ENCODE measurements at regions not wholly inside any gene's neighbourhood (a gene's known extent, or its start where the extent isn't known, plus 50 kb on each side); places are given as distances from the start of the nearest gene placed in this dataset.
"Not testable (repeated sequence)": the region's sequence is repeated elsewhere in the genome, so short reads cannot be mapped to it uniquely, and the experiment has no call there.

DNA sequence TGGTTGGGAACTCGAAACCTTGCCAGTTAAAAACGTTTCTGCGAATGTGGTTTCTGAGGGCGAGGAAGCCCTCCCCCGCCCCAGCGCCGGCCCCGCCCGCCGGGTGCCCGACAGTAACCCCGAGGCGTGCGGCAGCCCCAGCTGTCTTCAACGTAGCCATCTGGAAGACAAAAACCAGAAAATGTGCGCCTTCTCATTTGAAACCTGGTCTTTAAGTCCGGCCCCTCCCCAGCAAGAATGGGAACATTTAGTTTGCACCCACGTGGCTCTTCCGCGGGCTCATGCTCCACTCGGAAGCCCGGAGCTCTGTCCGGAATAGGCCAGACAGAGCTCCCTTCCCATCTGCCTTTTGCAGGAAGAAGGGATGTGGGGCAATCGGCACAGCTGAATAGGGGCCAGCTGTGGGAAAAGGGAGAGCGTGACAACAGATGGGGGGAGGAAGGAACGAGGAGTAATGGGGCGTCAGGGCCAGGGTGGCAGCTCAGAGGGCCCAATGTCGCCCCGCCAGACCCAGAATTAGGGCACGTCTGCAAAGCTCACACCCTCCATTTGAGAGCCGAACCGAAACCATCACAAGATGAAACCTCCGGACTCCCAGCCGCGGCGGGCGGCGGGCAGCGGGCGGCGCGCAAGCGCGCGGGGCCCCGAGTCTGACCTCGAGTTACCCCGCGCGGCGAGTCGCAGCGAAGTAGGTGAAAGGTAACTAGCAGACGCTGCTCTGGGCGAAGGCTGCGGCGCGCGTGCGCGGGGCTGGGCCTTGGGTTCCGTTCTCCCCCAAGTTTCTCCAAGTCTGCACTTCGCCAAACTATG is 63.4 kb upstream of the ABCA1 start:
- Histone ChIP-seq H3K9me3 (no peaks in the 10 kb centered on the region), H3K4me1 (peaks cover 8 to 11% of the 10 kb centered on the region in 2 donors), H3K27me3 (no peaks in the 10 kb centered on the region), H3K4me3 (peak overlapping the region; percentile 52 to 68), H3K27ac (peak overlapping the region; percentile 93), H3K36me3 (no peaks in the 10 kb centered on the region)
- TF ChIP-seq, protein P1, sequence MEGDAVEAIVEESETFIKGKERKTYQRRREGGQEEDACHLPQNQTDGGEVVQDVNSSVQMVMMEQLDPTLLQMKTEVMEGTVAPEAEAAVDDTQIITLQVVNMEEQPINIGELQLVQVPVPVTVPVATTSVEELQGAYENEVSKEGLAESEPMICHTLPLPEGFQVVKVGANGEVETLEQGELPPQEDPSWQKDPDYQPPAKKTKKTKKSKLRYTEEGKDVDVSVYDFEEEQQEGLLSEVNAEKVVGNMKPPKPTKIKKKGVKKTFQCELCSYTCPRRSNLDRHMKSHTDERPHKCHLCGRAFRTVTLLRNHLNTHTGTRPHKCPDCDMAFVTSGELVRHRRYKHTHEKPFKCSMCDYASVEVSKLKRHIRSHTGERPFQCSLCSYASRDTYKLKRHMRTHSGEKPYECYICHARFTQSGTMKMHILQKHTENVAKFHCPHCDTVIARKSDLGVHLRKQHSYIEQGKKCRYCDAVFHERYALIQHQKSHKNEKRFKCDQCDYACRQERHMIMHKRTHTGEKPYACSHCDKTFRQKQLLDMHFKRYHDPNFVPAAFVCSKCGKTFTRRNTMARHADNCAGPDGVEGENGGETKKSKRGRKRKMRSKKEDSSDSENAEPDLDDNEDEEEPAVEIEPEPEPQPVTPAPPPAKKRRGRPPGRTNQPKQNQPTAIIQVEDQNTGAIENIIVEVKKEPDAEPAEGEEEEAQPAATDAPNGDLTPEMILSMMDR (IDR thresholded peaks at IDR 0.05): peak in 1 of 4 experiments; percentile 4
- TF ChIP-seq POLR2A (IDR thresholded peaks at IDR 0.05): peak; percentile 15 to 66
- intact Hi-C loops (cut with DNase I; ENCODE audit: low total_unique reads): no loop called here
- peak; percentile 93 for DNase-seq

DNA sequence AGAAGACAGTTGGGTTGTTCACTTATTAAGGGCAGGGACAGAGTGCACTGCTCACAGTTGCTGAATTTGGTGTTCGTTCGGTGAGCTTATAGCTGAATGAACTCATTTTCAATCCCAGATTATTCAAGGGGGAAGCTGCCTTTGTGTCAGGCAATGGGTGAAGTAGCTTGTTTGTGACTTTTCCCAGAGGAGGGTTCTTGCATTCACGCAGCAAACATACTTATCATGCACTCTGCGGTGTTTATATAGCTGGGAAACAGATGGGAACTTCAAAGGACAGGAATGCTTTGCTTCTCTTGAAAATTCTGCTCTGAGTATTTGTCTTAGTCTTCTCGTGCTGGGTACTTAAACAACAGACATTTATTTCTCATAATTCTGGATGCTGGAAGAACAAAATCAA is 64.7 kb upstream of the ABCA1 start:
- Histone ChIP-seq H3K27ac (peak overlapping the region; percentile 93), H3K27me3 (no peaks in the 10 kb centered on the region), H3K4me3 (no peak overlapping the region), H3K36me3 (no peaks in the 10 kb centered on the region), H3K9me3 (no peaks in the 10 kb centered on the region), H3K4me1 (peaks cover 8 to 11% of the 10 kb centered on the region in 2 donors)
- TF ChIP-seq, protein P1 (IDR thresholded peaks at IDR 0.05): no peak
- TF ChIP-seq POLR2A (IDR thresholded peaks at IDR 0.05): no peak
- DNase-seq: no peak
- intact Hi-C loops (cut with DNase I; ENCODE audit: low total_unique reads): no loop called here

DNA sequence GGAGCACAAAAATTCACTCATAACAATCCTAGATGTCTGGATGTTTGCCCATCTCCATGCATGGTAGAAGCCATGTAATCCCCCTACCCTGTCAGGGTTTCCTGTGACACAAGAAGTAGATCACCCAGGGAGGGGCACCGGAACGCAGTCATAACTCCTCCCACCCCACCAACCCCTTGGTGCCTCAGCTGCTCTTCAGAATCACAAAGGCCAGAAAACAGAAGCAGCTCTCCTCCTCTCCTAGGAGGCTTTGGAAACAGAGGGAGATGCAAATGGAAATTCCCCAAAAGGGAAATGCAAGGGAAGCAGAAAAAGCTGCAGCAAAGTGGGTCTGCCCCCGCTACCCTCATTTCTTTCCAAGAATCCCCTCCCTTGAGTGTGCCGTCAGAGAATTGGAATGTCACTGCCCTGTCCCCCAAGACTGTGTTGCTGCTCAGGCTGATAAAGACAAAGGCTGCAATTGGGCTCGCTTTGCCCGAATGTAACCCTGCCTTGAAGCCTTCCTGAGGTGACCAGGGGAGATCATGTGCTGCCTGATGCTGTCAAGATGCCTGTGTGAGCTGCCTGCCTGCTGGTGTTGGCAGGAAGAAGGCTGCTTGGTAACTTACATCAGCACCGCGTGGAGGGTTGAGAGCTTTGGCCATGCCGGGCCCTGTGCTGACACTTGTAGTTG is 65.5 kb upstream of the ABCA1 start:
- H3K4me3 ChIP-seq: no peak overlapping the region
- no peaks in the 10 kb centered on the region for H3K9me3 ChIP-seq
- H3K4me1 ChIP-seq: peaks cover 8 to 11% of the 10 kb centered on the region in 2 donors
- peak; percentile 67 to 83 for DNase-seq
- H3K36me3 ChIP-seq: no peaks in the 10 kb centered on the region
- TF ChIP-seq POLR2A (IDR thresholded peaks at IDR 0.05): no peak
- peak overlapping the region; percentile 93 for H3K27ac ChIP-seq
- intact Hi-C loops (cut with DNase I; ENCODE audit: low total_unique reads): no loop called here
- no peaks in the 10 kb centered on the region for H3K27me3 ChIP-seq

DNA sequence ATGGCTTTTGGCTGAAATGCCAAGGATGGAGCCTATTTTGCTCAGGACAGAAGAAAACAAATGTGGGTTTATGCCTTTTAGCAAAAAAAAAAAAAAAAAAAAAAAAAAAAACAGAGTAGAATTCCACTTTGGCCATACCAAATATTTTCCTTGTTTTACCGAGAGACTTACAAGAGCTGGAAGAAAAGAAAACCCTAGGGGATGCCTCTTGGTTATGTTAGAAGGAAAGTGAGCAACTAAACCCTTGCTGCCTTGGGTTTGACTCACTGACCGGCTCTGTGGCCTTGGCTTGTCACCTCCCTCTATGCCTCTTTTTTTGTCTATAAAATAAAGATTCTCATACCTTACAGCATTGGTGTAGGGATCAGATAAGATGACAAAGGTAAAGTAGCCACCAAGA is 69.6 kb upstream of the ABCA1 start:
- Histone ChIP-seq H3K27me3 (no peaks in the 10 kb centered on the region), H3K36me3 (no peaks in the 10 kb centered on the region), H3K9me3 (no peaks in the 10 kb centered on the region), H3K4me1 (peaks cover 3 to 7% of the 10 kb centered on the region in 2 donors), H3K4me3 (no peak overlapping the region), H3K27ac (no peak overlapping the region)
- intact Hi-C loops (cut with DNase I; ENCODE audit: low total_unique reads): no loop called here
- no peak for TF ChIP-seq POLR2A (IDR thresholded peaks at IDR 0.05)
- TF ChIP-seq, protein P1 (IDR thresholded peaks at IDR 0.05): no peak
- DNase-seq: no peak

DNA sequence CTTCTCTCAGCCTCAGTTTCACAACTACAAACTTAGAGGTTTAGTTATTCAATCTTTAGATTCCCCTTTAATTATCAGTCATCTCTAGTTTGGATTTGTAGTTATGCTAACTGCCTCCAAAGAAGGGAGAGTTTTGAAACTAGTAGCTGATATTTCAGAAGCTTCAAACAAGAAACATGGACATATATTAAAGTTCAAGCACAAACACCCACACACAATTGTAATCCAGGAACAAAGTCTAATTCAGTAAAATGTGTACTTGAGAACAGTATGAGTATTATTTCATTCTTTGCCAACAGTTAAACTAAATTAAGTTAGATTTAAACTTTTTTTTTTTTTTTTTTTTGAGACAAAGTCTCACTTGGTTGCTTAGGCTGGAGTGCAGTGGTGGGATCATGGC is 71.2 kb upstream of the ABCA1 start:
- intact Hi-C loops (cut with DNase I; ENCODE audit: low total_unique reads): no loop called here
- no peak overlapping the region for H3K27ac ChIP-seq
- H3K27me3 ChIP-seq: no peaks in the 10 kb centered on the region
- no peaks in the 10 kb centered on the region for H3K36me3 ChIP-seq
- no peaks in the 10 kb centered on the region for H3K4me1 ChIP-seq
- no peak overlapping the region for H3K4me3 ChIP-seq
- TF ChIP-seq POLR2A (IDR thresholded peaks at IDR 0.05): no peak
- TF ChIP-seq, protein P1 (IDR thresholded peaks at IDR 0.05): no peak
- no peak for DNase-seq
- no peaks in the 10 kb centered on the region for H3K9me3 ChIP-seq

DNA sequence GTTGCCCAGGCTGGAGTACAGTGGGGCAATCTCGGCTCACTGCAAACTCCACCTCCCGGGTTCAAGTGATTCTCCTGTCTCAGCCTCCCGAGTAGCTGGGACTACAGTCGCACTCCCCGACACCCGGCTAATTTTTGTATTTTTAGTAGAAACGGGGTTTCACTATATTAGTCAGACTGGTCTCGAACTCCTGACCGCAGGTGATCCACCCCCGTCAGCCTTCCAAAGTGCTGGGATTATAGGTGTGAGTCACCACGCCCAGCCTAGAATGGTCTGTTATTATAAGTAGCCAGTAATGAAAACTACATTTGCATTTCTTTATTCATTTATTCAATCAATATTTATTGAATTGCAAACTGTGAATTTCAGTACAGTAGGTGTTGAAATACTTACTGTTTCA is 72.6 kb upstream of the ABCA1 start:
- H3K36me3 ChIP-seq; H3K27ac ChIP-seq; H3K4me3 ChIP-seq; H3K9me3 ChIP-seq; H3K27me3 ChIP-seq; DNase-seq; H3K4me1 ChIP-seq; intact Hi-C loops (cut with DNase I; ENCODE audit: low total_unique reads): not testable (repeated sequence)
